ENCODE measurements at regions not wholly inside any gene's neighbourhood (a gene's known extent, or its start where the extent isn't known, plus 50 kb on each side); places are given as distances from the start of the nearest gene placed in this dataset.
"Not testable (repeated sequence)": the region's sequence is repeated elsewhere in the genome, so short reads cannot be mapped to it uniquely, and the experiment has no call there.

GRCh38 chr6:150496629-150497028 is 103.1 kb upstream of the PLEKHG1 start:
- no peak for DNase-seq (ENCODE audit: low read depth)

GRCh38 chr6:150499882-150500312 is 99.8 kb upstream of the PLEKHG1 start:
- no peak for DNase-seq (ENCODE audit: low read depth)

- DNase-seq (ENCODE audit: low read depth), result not testable (repeated sequence)
Measured at GRCh38 chr6:150500568-150500967, 99.1 kb upstream of the PLEKHG1 start.

GRCh38 chr6:150503041-150503440 is 96.6 kb upstream of the PLEKHG1 start:
- no peak for DNase-seq (ENCODE audit: low read depth)

GRCh38 chr6:150503586-150504339 is 95.9 kb upstream of the PLEKHG1 start:
- DNase-seq (ENCODE audit: low read depth), result no peak

GRCh38 chr6:150507361-150507760 is 92.3 kb upstream of the PLEKHG1 start:
- not testable (repeated sequence) for DNase-seq (ENCODE audit: low read depth)

- no peak for DNase-seq (ENCODE audit: low read depth)
Measured at GRCh38 chr6:150510576-150510975, 89.1 kb upstream of the PLEKHG1 start.

GRCh38 chr6:150511313-150511712 is 88.4 kb upstream of the PLEKHG1 start:
- no peak for DNase-seq (ENCODE audit: low read depth)

- no peak for DNase-seq (ENCODE audit: low read depth)
Measured at GRCh38 chr6:150514806-150515380, 84.8 kb upstream of the PLEKHG1 start.

GRCh38 chr6:150516199-150516598 is 83.5 kb upstream of the PLEKHG1 start:
- DNase-seq (ENCODE audit: low read depth), result no peak

GRCh38 chr6:150517175-150517574 is 82.5 kb upstream of the PLEKHG1 start:
- DNase-seq (ENCODE audit: low read depth), result no peak

GRCh38 chr6:150521482-150521881 is 78.2 kb upstream of the PLEKHG1 start:
- DNase-seq (ENCODE audit: low read depth), result no peak

GRCh38 chr6:150523216-150523615 is 76.5 kb upstream of the PLEKHG1 start:
- not testable (repeated sequence) for DNase-seq (ENCODE audit: low read depth)

- DNase-seq (ENCODE audit: low read depth), result no peak
Measured at GRCh38 chr6:150525300-150525699, 74.4 kb upstream of the PLEKHG1 start.

- peak; percentile 15 for DNase-seq (ENCODE audit: low read depth)
Measured at GRCh38 chr6:150527100-150527499, 72.6 kb upstream of the PLEKHG1 start.

GRCh38 chr6:150528648-150529285 is 70.9 kb upstream of the PLEKHG1 start:
- no peak for DNase-seq (ENCODE audit: low read depth)

- no peak for DNase-seq (ENCODE audit: low read depth)
Measured at GRCh38 chr6:150529646-150530045, 70.0 kb upstream of the PLEKHG1 start.

- DNase-seq (ENCODE audit: low read depth), result no peak
Measured at GRCh38 chr6:150531957-150532356, 67.7 kb upstream of the PLEKHG1 start.

- no peak for DNase-seq (ENCODE audit: low read depth)
Measured at GRCh38 chr6:150534553-150534952, 65.1 kb upstream of the PLEKHG1 start.

GRCh38 chr6:150535151-150535804 is 64.4 kb upstream of the PLEKHG1 start:
- DNase-seq (ENCODE audit: low read depth), result no peak

- DNase-seq (ENCODE audit: low read depth), result no peak
Measured at GRCh38 chr6:150535818-150536220, 63.9 kb upstream of the PLEKHG1 start.

- no peak for DNase-seq (ENCODE audit: low read depth)
Measured at GRCh38 chr6:150536835-150537234, 62.9 kb upstream of the PLEKHG1 start.

GRCh38 chr6:150537491-150537890 is 62.2 kb upstream of the PLEKHG1 start:
- DNase-seq (ENCODE audit: low read depth), result no peak
